HG03460 (cell line): ENCODE measurements at regions not wholly inside any gene's neighbourhood (a gene's known extent, or its start where the extent isn't known, plus 50 kb on each side); places are given as distances from the start of the nearest gene placed in this dataset.

Source experiments
- ATAC-seq: cut with Tn5 transposase; IDR thresholded peaks from one replicate; pipeline ENCODE4 v1.9.1; 2021; ENCODE audit not compliant: unreplicated experiment

GRCh38 chr10:62735464-62736167 is 68.9 kb upstream of the ADO start:
- peak; percentile 57 for ATAC-seq

DNA sequence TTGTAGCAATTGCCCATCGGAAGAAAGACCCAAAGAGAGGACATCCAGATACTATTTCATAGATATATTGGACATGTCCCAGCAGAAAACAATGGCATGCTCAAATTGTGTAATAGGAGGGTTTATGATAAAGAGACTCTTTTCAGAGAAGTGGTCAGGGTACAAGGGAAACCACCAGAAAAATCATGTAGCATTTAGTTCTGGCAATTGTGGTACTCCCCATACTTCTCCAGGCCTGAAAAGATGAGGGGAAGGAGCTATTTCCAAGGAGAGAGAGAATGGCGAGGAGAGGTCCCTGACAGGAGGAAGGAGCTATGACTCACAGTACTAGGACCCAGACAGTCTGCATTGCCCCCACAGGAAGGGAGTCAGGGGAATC is 68.4 kb upstream of the ADO start:
- ATAC-seq: no peak

- no peak for ATAC-seq
Observed at GRCh38 chr10:62738916-62739315, 65.6 kb upstream of the ADO start.

- no peak for ATAC-seq
Observed at GRCh38 chr10:62740885-62741745, 63.4 kb upstream of the ADO start.

DNA sequence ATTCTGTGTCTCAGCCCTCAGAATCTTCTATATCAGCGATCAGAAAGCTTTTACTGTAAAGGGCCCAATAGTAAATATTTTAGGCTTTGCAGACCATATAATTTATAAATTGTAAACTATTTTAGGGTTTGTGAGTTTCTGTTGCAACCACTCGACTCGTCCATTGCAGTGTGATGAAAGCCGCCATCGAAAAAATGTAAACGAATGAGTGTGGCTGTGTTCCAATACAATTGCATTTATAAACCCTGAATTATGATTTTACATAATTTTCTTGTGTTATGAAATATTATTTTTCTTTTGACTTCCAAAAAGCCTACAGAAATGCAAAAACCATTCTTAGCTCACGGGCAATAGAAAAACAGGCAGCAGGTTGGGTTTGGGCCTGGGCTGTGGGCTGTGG is 62.5 kb upstream of the ADO start:
- ATAC-seq: no peak

GRCh38 chr10:62742536-62743061 is 61.9 kb upstream of the ADO start:
- ATAC-seq: no peak

DNA sequence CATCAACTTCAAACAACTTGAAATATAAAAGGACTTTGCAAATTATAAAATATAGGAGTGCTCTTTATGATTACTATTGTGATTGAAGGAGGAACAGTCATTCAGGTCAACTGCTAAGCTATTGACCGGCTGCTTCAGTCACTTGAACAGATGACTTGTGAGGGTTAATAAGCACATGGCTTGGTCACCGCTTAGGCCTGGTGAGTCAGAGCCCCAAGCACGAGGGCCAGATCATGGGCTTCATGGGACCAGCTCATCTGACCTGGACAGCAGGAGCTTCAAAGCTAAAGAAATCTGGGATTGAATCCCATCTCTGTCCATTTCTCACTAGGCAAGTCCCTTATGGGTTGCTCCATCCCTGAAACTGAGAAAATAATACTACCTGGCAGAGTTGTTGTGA is 60.4 kb upstream of the ADO start:
- no peak for ATAC-seq

- no peak for ATAC-seq
Observed at GRCh38 chr10:62745581-62745980, 58.9 kb upstream of the ADO start.

DNA sequence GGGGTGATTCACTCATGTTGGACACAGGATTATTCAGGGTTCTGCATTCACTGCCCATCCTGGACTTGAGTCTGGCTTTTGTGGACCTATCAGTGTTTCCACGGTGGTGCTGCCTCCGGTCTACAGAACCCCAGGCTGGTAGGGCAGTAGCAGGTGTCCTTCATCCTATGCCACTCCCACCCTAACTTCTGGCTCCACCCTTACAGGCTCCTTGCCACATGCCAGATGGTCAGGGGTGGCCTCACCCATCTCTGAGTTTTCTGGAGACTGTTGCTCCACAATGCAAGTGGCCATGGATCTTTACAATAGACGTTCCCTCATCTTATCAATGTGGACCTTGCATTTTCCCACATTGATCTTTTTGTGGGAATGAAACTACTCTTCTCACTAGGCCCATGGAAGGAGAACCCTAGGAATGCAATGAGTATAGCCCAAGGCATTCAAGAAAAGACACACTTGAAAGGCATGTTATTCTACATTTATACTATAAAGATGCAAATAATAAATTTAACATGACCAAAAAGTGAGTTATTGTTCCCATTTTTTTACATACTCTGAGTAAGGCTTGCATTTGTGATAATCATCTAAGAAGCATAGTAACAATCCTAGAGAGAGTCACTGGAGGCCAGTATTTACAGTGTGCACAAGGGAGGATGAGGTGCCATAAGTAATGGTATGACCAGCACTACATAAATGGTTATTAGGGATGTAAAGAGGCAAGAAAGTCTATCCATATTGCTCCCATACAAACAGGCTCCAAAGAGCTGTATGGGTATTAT is 57.4 kb upstream of the ADO start:
- ATAC-seq: no peak

DNA sequence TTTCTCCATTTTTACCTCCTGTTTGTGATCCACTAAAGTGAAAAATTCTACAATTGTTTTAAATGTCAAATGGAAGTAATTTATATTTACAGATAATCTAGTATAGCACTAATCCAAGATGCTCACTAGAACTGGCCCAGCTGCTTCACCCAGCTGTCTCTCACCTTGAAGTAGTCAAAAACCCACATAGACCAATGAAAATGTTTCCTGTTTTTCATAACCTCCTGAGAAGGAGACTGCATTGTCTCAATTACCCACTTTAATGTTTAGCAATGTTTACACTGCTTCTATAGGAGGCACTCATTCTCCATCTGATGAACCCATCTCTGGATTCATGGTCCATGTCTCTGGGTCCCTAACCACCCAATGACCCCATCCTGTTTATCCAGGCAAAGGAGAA is 56.1 kb upstream of the ADO start:
- no peak for ATAC-seq

GRCh38 chr10:62749093-62749683 is 55.3 kb upstream of the ADO start:
- no peak for ATAC-seq
